Upper lobe of left lung (tissue), 6 donors: ENCODE measurements at regions not wholly inside any gene's neighbourhood (a gene's known extent, or its start where the extent isn't known, plus 50 kb on each side); places are given as distances from the start of the nearest gene placed in this dataset.

Experiments used
- ATAC-seq, 2 donors: fragments of 200-7000 bp; cut with Tn5 transposase; one replicate each; pipeline ENCODE4 v1.9.1; 2022; ENCODE audit warnings: mild to moderate bottlenecking in 2 of 2, moderate library complexity in 2 of 2; ENCODE audit not compliant: low FRiP score in 2 of 2
- DNase-seq, 2 donors: peaks; one replicate each; pipeline ENCODE4 v3.0.0-alpha.2; 2019 to 2020
- H3K27ac ChIP-seq, 4 donors: fragments of 200-600 bp; sonication (generic); one replicate each; pipeline ENCODE4 v1.5.1; 2016 to 2019
- H3K27me3 ChIP-seq, 4 donors: fragments of 200-600 bp; sonication (generic); one replicate each; pipeline ENCODE4 v1.5.1; 2017 to 2019
- H3K36me3 ChIP-seq, 4 donors: fragments of 200-600 bp; sonication (generic); one replicate each; pipeline ENCODE4 v1.5.1; 2016 to 2019
- H3K4me1 ChIP-seq, 4 donors: fragments of 200-600 bp; sonication (generic); one replicate each; pipeline ENCODE4 v1.5.1; 2018 to 2019
- H3K4me3 ChIP-seq, 4 donors: fragments of 200-600 bp; sonication (generic); one replicate each; pipeline ENCODE4 v1.5.1; 2017 to 2019; ENCODE audit warnings: mild to moderate bottlenecking in 2 of 4, moderate library complexity in 1 of 4
- H3K9me3 ChIP-seq, 4 donors: fragments of 200-600 bp; sonication (generic); one replicate each; pipeline ENCODE4 v1.5.1; 2018 to 2019
- CTCF ChIP-seq, 6 experiments: fragments of 450-650 bp in 4 of 6; fragments of 200-600 bp in 2 of 6; sonication (generic) in 2 of 6; IDR thresholded peaks; one replicate each; pipeline ENCODE4 v1.5.1; 2016 to 2019; ENCODE audit warnings: antibody characterized with exemption in 6 of 6
- EP300 ChIP-seq, 4 donors: sonication (generic); formaldehyde crosslinking; IDR thresholded peaks; one replicate each; pipeline ENCODE4 v1.5.1; 2017; ENCODE audit warnings: antibody characterized with exemption in 4 of 4, control low read depth in 2 of 4
- POLR2A ChIP-seq, 4 donors: fragments of 450-650 bp; IDR thresholded peaks; one replicate each; pipeline ENCODE4 v1.5.1; 2016 to 2017; ENCODE audit warnings: antibody characterized with exemption in 4 of 4, mild to moderate bottlenecking in 2 of 4
- POLR2AphosphoS5 ChIP-seq, 2 donors: sonication (generic); formaldehyde crosslinking; IDR thresholded peaks; one replicate each; pipeline ENCODE4 v1.5.1; 2017; ENCODE audit warnings: antibody characterized with exemption in 2 of 2
- WGBS, 2 donors: methylation state at CpG; one replicate each; pipeline ENCODE4 v1.1.5; 2017 to 2018; 5-methylcytosine and 5-hydroxymethylcytosine counted together
- donor health status: DM: no; HTN: no; CAD: no; lungs with moderate emphysema.
- donor health status: DM: no; HTN: yes; CAD: no; lungs with severe emphysema.

- Histone ChIP-seq H3K4me3 (no peak overlapping the region), H3K27ac (no peak overlapping the region), H3K27me3 (no peaks in the 10 kb centered on the region), H3K9me3 (no peaks in the 10 kb centered on the region), H3K36me3 (no peaks in the 10 kb centered on the region), H3K4me1 (no peaks in the 10 kb centered on the region)
- no peak for TF ChIP-seq POLR2AphosphoS5 (IDR thresholded peaks at IDR 0.05)
- TF ChIP-seq POLR2A (IDR thresholded peaks at IDR 0.05): no peak
- no peak for TF ChIP-seq EP300 (IDR thresholded peaks at IDR 0.05)
- TF ChIP-seq CTCF (IDR thresholded peaks at IDR 0.05): peak in 4 of 6 experiments; percentile 29 to 61 (median 49)
- WGBS, 2 donors: 9 to 21% methylated on average over 1 of the region's 1 CpG
- no peak for DNase-seq
- peak in 1 of 2 donors; percentile 63 for ATAC-seq
These were observed 51.7 kb downstream of the SCN11A start for GRCh38 chr3:39000008-39000450.

GRCh38 chr3:38998086-38998485, 53.7 kb downstream of the SCN11A start:
- DNase-seq (no peak), ATAC-seq (no peak)
- Histone ChIP-seq H3K27ac (no peak overlapping the region), H3K27me3 (no peaks in the 10 kb centered on the region), H3K4me3 (no peak overlapping the region), H3K36me3 (no peaks in the 10 kb centered on the region), H3K9me3 (no peaks in the 10 kb centered on the region), H3K4me1 (no peaks in the 10 kb centered on the region)
- WGBS, 2 donors: 43 to 58% methylated on average over 3 of the region's 3 CpGs
- no peak for TF ChIP-seq POLR2A (IDR thresholded peaks at IDR 0.05)

- no peak overlapping the region for H3K27ac ChIP-seq
- TF ChIP-seq POLR2A (IDR thresholded peaks at IDR 0.05) (no peak), CTCF (IDR thresholded peaks at IDR 0.05) (no peak), POLR2AphosphoS5 (IDR thresholded peaks at IDR 0.05) (no peak), EP300 (IDR thresholded peaks at IDR 0.05) (no peak)
- ATAC-seq: no peak
- H3K4me1 ChIP-seq: no peaks in the 10 kb centered on the region
- no peaks in the 10 kb centered on the region for H3K9me3 ChIP-seq
- H3K4me3 ChIP-seq: no peak overlapping the region
- 67 to 80% methylated on average over 1 of the region's 1 CpG for WGBS, 2 donors
- H3K36me3 ChIP-seq: no peaks in the 10 kb centered on the region
- no peak for DNase-seq
- no peaks in the 10 kb centered on the region for H3K27me3 ChIP-seq
These were observed 55.6 kb downstream of the SCN11A start for GRCh38 chr3:38996193-38996592.

GRCh38 chr3:38994251-38994650, 57.5 kb downstream of the SCN11A start:
- no peaks in the 10 kb centered on the region for H3K9me3 ChIP-seq
- 53 to 61% methylated on average over 3 of the region's 3 CpGs for WGBS, 2 donors
- ATAC-seq: no peak
- H3K4me3 ChIP-seq: no peak overlapping the region
- H3K27ac ChIP-seq: no peak overlapping the region
- no peak for TF ChIP-seq CTCF (IDR thresholded peaks at IDR 0.05)
- no peak for TF ChIP-seq POLR2AphosphoS5 (IDR thresholded peaks at IDR 0.05)
- no peak for TF ChIP-seq EP300 (IDR thresholded peaks at IDR 0.05)
- TF ChIP-seq POLR2A (IDR thresholded peaks at IDR 0.05): no peak
- no peaks in the 10 kb centered on the region for H3K36me3 ChIP-seq
- no peaks in the 10 kb centered on the region for H3K4me1 ChIP-seq
- no peak for DNase-seq
- H3K27me3 ChIP-seq: no peaks in the 10 kb centered on the region

- no peak overlapping the region for H3K4me3 ChIP-seq
- no peaks in the 10 kb centered on the region for H3K27me3 ChIP-seq
- no peaks in the 10 kb centered on the region for H3K36me3 ChIP-seq
- no peak for TF ChIP-seq POLR2AphosphoS5 (IDR thresholded peaks at IDR 0.05)
- no peaks in the 10 kb centered on the region for H3K9me3 ChIP-seq
- DNase-seq: no peak
- 73 to 76% methylated on average over 4 of the region's 4 CpGs for WGBS, 2 donors
- no peak overlapping the region for H3K27ac ChIP-seq
- no peak for ATAC-seq
- no peaks in the 10 kb centered on the region for H3K4me1 ChIP-seq
These were observed 59.5 kb downstream of the SCN11A start for GRCh38 chr3:38992117-38992760.

- H3K4me3 ChIP-seq: no peak overlapping the region
- ATAC-seq (no peak), DNase-seq (no peak)
- H3K36me3 ChIP-seq: no peaks in the 10 kb centered on the region
- no peaks in the 10 kb centered on the region for H3K4me1 ChIP-seq
- TF ChIP-seq POLR2A (IDR thresholded peaks at IDR 0.05) (no peak), CTCF (IDR thresholded peaks at IDR 0.05) (no peak), POLR2AphosphoS5 (IDR thresholded peaks at IDR 0.05) (no peak), EP300 (IDR thresholded peaks at IDR 0.05) (no peak)
- H3K27me3 ChIP-seq: no peaks in the 10 kb centered on the region
- no peak overlapping the region for H3K27ac ChIP-seq
- no peaks in the 10 kb centered on the region for H3K9me3 ChIP-seq
- 74 to 75% methylated on average over 3 of the region's 3 CpGs for WGBS, 2 donors
These were observed 61.1 kb downstream of the SCN11A start for GRCh38 chr3:38990621-38991020.
